ENCODE measurements at regions not wholly inside any gene's neighbourhood (a gene's known extent, or its start where the extent isn't known, plus 50 kb on each side); places are given as distances from the start of the nearest gene placed in this dataset.

GRCh38 chr7:132065193-132065988, 509.0 kb upstream of the PODXL start:
- H3K27ac ChIP-seq: peak overlapping the region; percentile 69
- peak in 1 of 2 donors; percentile 71 for DNase-seq (ENCODE audit: low spot score in 2 of 2)
- no peaks in the 10 kb centered on the region for H3K36me3 ChIP-seq
- no peak overlapping the region for H3K4me3 ChIP-seq
- no peak for TF ChIP-seq POLR2AphosphoS5 (IDR thresholded peaks at IDR 0.05)
- TF ChIP-seq, protein P1, sequence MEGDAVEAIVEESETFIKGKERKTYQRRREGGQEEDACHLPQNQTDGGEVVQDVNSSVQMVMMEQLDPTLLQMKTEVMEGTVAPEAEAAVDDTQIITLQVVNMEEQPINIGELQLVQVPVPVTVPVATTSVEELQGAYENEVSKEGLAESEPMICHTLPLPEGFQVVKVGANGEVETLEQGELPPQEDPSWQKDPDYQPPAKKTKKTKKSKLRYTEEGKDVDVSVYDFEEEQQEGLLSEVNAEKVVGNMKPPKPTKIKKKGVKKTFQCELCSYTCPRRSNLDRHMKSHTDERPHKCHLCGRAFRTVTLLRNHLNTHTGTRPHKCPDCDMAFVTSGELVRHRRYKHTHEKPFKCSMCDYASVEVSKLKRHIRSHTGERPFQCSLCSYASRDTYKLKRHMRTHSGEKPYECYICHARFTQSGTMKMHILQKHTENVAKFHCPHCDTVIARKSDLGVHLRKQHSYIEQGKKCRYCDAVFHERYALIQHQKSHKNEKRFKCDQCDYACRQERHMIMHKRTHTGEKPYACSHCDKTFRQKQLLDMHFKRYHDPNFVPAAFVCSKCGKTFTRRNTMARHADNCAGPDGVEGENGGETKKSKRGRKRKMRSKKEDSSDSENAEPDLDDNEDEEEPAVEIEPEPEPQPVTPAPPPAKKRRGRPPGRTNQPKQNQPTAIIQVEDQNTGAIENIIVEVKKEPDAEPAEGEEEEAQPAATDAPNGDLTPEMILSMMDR (IDR thresholded peaks at IDR 0.05): no peak
- no peak for TF ChIP-seq EP300 (IDR thresholded peaks at IDR 0.05)
- no peak for TF ChIP-seq POLR2A (IDR thresholded peaks at IDR 0.05)
- H3K27me3 ChIP-seq: peaks cover 3% of the 10 kb centered on the region
- H3K4me1 ChIP-seq: peaks cover 19% of the 10 kb centered on the region
- 37% methylated on average over 8 of the region's 8 CpGs for WGBS
- no peaks in the 10 kb centered on the region for H3K9me3 ChIP-seq

- Histone ChIP-seq H3K4me3 (no peak overlapping the region), H3K4me1 (peaks cover 19% of the 10 kb centered on the region), H3K9me3 (no peaks in the 10 kb centered on the region), H3K27me3 (peaks cover 3% of the 10 kb centered on the region), H3K27ac (no peak overlapping the region), H3K36me3 (no peaks in the 10 kb centered on the region)
- no peak for DNase-seq (ENCODE audit: low spot score in 2 of 2)
- 40% methylated on average over 6 of the region's 7 CpGs for WGBS
- no peak for TF ChIP-seq POLR2AphosphoS5 (IDR thresholded peaks at IDR 0.05)
- TF ChIP-seq EP300 (IDR thresholded peaks at IDR 0.05): no peak
- TF ChIP-seq POLR2A (IDR thresholded peaks at IDR 0.05): no peak
- TF ChIP-seq, protein P1 (IDR thresholded peaks at IDR 0.05): no peak
Measured at GRCh38 chr7:132063800-132064199, 507.4 kb upstream of the PODXL start.

DNA sequence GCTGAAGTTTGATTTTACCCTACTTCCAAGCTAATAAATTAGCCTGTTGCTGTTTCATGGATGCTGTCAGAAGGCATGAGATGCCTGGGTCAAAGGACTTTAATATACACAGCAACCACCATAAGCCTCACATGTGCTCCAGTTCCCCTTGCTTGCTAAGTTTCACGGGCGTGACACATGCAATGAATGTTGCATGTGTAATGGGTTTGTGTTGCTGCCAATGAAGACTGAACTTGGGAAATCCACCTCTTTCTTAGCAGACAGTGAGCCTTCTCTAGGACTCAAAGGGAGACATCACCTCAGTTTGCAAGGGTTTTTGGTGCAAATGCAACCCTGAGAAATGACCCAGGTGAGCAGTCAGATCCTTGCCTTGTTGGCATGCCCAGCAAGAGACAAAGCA, 505.5 kb upstream of the PODXL start:
- Histone ChIP-seq H3K9me3 (no peaks in the 10 kb centered on the region), H3K27me3 (peaks cover 3% of the 10 kb centered on the region), H3K36me3 (no peaks in the 10 kb centered on the region), H3K4me1 (peaks cover 16% of the 10 kb centered on the region), H3K4me3 (no peak overlapping the region), H3K27ac (no peak overlapping the region)
- no peak for DNase-seq (ENCODE audit: low spot score in 2 of 2)
- 44% methylated on average over 2 of the region's 2 CpGs for WGBS
- TF ChIP-seq, protein P1 (IDR thresholded peaks at IDR 0.05): no peak
- TF ChIP-seq POLR2AphosphoS5 (IDR thresholded peaks at IDR 0.05) (no peak), POLR2A (IDR thresholded peaks at IDR 0.05) (no peak), EP300 (IDR thresholded peaks at IDR 0.05) (no peak)

- Histone ChIP-seq H3K36me3 (no peaks in the 10 kb centered on the region), H3K27ac (no peak overlapping the region), H3K4me1 (no peaks in the 10 kb centered on the region), H3K4me3 (no peak overlapping the region), H3K27me3 (peaks cover 3% of the 10 kb centered on the region), H3K9me3 (no peaks in the 10 kb centered on the region)
- TF ChIP-seq POLR2AphosphoS5 (IDR thresholded peaks at IDR 0.05): no peak
- no peak for DNase-seq (ENCODE audit: low spot score in 2 of 2)
- 71% methylated on average over 4 of the region's 4 CpGs for WGBS
Measured at GRCh38 chr7:132059141-132059540, 502.7 kb upstream of the PODXL start.

DNA sequence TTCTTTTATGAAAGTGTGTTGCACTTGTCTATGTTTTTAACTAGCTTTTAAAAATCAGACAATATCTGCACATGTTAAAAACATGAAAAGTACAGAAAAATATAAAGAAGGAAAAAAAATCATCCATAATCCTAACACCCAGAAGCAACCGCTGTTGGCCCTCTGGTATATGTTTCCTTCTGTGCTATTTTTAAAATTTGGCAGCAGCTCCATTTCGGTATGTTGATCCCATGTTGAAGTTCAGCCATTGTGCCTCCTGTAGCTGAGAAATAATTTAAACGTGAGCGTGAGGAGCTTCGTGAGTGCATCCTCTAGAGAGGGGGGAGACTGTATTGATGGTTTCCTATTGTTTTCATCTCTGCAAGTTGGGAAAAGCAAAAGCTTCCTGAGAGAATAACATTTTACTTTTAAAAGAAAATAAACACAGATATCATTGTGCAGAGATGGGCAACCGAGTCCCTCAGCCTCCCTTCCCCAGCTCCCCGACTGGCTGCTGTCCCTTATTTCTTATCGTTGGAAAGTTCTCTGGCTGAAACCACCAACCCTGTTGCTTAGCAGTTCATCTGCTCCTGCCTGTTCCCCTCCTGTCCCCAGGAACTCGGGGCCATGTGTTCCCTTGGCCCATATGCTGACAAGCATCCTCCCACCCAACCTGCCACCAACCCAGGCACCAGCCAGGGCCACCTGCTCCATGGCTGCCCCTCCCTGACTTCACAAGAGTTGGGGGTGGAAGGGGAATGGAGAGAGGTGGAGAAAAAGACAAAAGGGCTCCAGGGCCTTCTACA, 499.1 kb upstream of the PODXL start:
- TF ChIP-seq EP300 (IDR thresholded peaks at IDR 0.05): no peak
- H3K27me3 ChIP-seq: no peaks in the 10 kb centered on the region
- H3K9me3 ChIP-seq: no peaks in the 10 kb centered on the region

DNA sequence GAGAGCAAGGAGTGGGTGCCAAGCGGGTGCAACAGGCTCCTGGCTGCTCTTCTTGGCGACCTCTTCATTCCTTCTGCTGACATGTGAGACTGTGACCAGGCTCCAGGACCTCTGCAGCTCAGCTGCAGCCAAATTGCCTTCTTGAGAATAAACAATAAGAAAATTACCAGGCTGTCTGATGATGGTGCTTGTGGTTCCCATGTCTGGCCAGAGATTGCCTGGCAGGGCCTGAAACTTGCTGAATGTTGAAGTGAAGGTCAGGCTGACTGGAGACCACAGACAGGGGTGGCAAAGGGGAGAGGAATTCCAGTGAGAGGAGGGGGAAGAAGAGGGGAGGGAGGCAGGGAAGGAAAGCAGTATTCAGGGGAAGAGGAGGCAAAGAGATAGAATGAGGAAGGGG, 497.4 kb upstream of the PODXL start:
- no peak for DNase-seq (ENCODE audit: low spot score in 2 of 2)
- H3K4me3 ChIP-seq: no peak overlapping the region
- H3K4me1 ChIP-seq: no peaks in the 10 kb centered on the region
- WGBS: 81% methylated on average over 2 of the region's 2 CpGs
- TF ChIP-seq POLR2A (IDR thresholded peaks at IDR 0.05) (no peak), EP300 (IDR thresholded peaks at IDR 0.05) (no peak), POLR2AphosphoS5 (IDR thresholded peaks at IDR 0.05) (no peak)
- TF ChIP-seq, protein P1 (IDR thresholded peaks at IDR 0.05): no peak
- no peaks in the 10 kb centered on the region for H3K9me3 ChIP-seq
- no peak overlapping the region for H3K27ac ChIP-seq
- no peaks in the 10 kb centered on the region for H3K27me3 ChIP-seq
- H3K36me3 ChIP-seq: no peaks in the 10 kb centered on the region

More for the DNA sequence above, 499.1 kb upstream of the PODXL start:
- Histone ChIP-seq H3K4me3 (no peak overlapping the region), H3K27ac (no peak overlapping the region), H3K36me3 (no peaks in the 10 kb centered on the region), H3K4me1 (no peaks in the 10 kb centered on the region)
- WGBS: 65% methylated on average over 9 of the region's 9 CpGs
- no peak for DNase-seq (ENCODE audit: low spot score in 2 of 2)
